ENCODE measurements at regions not wholly inside any gene's neighbourhood (a gene's known extent, or its start where the extent isn't known, plus 50 kb on each side); places are given as distances from the start of the nearest gene placed in this dataset.

DNA sequence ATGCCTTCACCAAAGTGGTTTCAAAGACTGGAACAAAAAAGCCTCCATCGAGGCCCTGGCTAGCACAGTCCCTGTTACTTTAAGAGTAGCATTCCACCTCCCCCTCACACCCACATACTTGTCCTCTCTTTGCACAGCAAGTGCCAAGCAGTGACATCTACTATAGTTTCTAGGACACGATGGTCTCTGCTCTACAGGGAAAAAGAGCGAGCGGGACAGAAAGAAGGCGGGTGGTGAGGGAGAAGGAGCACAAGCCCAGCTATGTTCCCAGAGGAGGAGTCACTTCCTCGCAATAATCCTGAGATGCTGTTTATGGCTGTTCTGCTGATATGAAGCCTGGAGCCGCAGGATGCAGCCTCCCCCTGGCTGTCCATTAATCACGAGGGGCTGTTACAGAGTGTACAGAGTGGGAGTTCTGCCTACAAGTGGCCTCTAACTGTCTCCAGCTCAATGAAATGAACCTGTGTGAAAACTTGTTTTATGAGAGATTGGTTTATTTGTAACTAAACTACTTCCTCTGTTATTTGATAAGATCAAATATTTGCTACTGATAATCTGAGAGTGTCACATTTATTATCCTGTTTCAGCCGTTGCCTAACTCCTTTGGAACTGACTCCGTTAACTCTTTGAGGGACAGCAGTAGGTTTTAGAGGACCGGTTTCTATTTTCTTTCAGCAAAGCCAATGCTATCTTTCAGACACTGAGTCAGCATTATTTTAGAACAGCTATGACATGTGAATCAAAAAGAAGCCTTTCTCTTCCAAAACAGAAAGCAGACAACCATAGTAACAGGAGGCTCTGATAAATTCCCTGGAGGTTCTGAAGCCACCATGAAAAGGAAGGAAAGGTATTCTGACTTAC, 208.0 kb downstream of the SPRY2 start:
- no peak for DNase-seq (ENCODE audit: low read depth, low spot score)

DNA sequence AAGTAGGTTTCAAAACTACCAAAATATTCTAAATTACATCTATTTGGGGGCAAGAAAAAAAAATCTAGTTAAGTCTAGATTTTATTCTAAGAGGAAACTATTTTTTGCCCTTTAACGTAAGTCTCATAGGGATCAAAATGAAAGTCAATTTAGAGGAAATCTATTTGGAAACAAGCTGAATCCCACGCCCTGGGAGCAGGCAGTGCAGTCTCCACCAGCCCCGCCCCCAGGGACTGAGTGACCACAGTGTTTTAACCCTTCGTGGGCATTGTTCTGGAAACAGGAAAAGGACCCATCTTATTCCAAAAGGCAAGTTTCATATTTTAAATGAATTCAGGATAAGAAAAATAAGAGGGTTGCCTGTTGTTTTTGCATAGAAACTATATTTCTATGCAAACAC, 209.7 kb downstream of the SPRY2 start:
- DNase-seq (ENCODE audit: low read depth, low spot score), result no peak

DNA sequence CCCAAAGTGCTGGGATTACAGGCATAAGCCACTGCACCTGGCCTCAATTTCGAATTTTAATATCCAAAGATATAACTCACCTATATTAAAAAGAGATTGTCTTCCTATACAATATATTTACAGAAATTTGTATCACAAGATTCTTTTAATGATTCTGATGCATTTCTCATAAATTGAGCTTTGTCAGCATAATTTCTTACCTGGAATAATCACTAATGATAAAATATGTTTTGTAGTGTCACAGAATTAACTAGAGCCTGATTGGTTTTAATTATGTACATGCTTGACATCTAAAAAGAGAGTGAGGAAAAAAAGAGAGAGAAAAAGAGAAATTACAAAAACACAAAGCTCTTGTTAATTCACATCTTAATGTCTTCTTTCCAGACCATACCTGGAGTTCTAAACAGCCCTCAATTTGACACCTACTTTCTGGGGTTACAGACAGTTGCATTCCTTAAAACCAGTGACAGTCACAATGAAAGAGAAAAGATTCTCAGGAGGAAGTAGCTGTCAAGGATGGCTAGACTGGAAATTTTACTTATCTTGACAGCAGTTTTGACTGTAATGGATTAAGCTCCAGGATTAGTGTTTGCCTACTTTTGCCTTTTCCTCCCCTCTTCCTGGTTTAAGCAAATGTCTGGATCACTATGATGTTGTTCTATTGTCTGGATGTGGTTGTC, 214.4 kb downstream of the SPRY2 start:
- no peak for DNase-seq (ENCODE audit: low read depth, low spot score)

- DNase-seq (ENCODE audit: low read depth, low spot score), result no peak
Observed at GRCh38 chr13:80123945-80124344, 217.0 kb downstream of the SPRY2 start.

DNA sequence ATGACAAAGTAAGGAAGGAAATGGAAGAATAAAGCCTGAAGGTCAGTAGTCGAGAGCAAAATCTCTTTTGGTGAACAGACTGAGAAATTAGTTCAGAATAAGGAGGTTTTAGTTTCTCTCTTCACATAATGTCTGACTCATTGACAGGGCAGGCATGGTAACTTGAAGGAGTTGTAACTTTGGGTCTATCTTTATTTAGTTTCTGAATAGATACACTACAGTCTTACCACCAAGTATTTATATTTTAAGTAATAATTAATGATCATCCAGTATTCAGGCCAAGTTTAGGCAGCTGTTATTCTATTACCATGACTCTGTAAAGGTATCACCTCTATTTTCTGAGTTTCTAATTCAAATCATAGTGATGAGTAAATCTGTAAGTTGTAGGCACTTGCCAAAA, 219.9 kb downstream of the SPRY2 start:
- no peak for DNase-seq (ENCODE audit: low read depth, low spot score)

DNA sequence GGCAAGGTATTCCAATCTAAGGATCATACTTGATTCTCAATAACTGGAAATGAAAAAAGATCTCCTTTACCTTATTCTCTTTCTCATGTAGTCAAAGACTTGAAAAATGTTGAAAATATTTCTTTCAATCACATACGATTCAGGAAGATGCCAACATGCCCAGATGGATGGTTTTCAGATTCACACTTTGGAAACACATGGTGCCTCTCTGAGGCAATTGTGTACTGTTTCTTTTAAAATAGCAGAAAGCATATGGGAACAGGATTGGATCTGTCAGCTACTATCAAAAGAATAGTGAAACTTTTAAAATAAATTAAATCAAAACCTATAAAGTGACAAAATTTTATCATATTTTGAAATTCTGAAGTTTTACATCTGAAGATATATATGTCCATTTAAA, 222.4 kb downstream of the SPRY2 start:
- DNase-seq (ENCODE audit: low read depth, low spot score), result no peak

DNA sequence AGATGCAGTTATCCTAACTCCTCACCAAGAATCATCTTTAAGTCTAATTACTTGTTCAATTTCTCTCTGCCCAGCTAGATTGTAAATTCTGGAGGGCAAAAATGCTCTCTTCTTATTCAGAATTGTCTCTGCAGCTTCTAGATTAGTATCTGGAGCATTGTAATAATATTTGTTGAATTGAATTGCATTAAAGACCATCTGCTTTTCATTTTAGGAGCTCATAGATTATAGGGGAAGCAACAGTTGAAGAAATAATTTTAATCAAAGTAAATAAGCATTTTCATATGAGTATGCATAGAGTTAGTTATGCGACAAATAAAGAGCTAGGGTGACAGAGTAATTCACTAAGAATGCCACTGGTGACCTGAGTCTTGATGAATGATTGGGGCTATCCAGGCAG, 222.8 kb downstream of the SPRY2 start:
- no peak for DNase-seq (ENCODE audit: low read depth, low spot score)

DNA sequence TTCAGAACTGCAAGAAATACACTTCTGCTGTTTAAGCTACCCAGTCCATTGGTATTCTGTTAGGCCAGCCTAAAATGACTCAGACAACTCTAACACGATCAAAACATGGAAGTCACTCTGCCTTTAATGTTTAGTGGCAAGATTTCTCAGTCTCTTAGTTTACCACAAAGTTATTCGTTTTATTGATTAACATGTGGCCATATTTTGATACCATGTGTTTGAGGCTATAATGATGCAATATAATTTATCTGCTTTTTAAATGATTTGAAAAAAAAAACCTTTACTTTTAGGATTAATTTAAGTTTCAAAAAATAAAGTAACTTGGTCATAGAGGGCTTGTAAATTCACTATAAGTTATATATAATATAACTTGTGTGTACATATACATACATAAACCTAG, 223.4 kb downstream of the SPRY2 start:
- no peak for DNase-seq (ENCODE audit: low read depth, low spot score)

DNA sequence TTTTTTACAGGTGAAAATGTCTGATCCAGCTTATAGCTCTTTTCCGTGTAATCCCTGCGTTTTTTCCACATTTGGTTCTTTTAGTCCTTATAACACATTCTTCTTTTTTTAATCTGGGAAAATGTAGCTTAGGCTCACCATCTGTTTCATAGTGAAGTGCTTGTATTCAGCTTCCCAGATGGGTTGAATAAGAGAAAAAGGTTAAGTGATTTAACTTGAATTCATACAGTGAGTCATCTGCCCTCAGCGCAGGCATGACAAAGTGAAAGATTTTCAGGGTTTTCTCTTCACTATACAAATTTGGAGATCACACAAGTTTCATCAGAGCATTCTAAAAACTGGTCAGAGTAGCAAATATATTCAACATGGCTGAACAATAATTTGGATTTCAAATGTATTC, 224.8 kb downstream of the SPRY2 start:
- DNase-seq (ENCODE audit: low read depth, low spot score), result no peak

DNA sequence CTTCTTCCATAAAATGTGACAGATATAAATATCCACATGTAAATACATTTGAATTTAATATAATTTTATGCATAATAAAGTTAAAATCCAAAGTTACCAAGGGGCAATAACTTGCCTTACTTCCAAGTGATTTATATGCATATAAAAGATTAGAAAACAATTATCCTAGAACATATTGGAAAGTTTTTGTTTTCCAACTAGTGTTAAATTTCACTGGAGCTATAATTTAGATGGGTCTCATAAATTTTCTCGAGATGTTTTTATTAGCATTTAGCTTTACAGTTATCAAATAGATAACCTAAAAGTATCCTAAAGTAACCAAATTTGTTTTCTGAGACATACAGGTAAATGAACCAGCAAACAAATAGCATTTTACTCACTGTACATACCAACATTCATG, 225.3 kb downstream of the SPRY2 start:
- DNase-seq (ENCODE audit: low read depth, low spot score), result no peak

- DNase-seq (ENCODE audit: low read depth, low spot score), result no peak
Observed at GRCh38 chr13:80113714-80114454, 227.0 kb downstream of the SPRY2 start.

DNA sequence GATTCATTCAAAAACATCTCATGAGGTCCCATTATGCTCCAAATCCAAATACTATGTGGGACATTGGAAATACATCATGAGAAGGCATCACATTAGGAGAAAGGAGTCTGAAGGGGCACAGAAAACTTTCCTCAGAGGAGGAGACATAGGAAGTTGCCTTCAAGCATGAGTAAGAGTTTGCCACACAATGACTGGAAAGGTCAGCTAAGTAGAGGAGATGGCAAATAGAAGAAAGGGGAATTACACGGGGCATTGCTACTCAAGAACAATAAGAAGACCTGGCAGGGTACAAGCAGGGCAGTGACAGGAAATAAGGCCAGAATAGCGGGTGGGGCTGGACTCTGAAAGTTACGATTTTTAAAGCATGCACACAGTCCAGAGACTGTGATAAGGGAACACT, 231.6 kb downstream of the SPRY2 start:
- no peak for DNase-seq (ENCODE audit: low read depth, low spot score)

- no peak for DNase-seq (ENCODE audit: low read depth, low spot score)
Observed at GRCh38 chr13:80105350-80105749, 235.6 kb downstream of the SPRY2 start.

GRCh38 chr13:80101040-80101439, 239.9 kb downstream of the SPRY2 start:
- no peak for DNase-seq (ENCODE audit: low read depth, low spot score)

GRCh38 chr13:80100636-80101035, 240.3 kb downstream of the SPRY2 start:
- no peak for DNase-seq (ENCODE audit: low read depth, low spot score)

- DNase-seq (ENCODE audit: low read depth, low spot score), result no peak
Observed at GRCh38 chr13:80097561-80097960, 243.4 kb downstream of the SPRY2 start.

GRCh38 chr13:80096383-80096782, 244.5 kb downstream of the SPRY2 start:
- DNase-seq (ENCODE audit: low read depth, low spot score), result no peak

GRCh38 chr13:80094526-80094925, 246.4 kb downstream of the SPRY2 start:
- DNase-seq (ENCODE audit: low read depth, low spot score), result no peak

DNA sequence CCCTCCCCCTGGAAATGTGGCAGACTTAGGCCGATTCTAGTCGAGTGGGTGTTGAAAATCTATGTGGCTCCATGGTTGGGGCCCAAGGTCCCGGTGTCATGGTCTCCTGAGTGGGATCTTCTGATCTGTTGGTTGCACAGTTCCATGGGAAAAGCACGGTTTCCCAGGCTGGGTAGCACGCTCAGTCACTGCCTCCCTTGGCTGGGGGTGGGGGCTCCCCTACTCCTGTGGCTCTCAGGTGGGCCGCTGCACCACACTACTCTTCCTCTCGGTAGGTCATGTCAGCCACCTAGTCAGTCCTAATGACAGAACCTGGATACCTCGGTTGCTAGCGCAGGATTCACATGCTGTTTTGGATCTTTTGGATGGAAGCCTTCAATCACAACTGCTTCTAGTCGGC, 247.0 kb downstream of the SPRY2 start:
- DNase-seq (ENCODE audit: low read depth, low spot score), result no peak

DNA sequence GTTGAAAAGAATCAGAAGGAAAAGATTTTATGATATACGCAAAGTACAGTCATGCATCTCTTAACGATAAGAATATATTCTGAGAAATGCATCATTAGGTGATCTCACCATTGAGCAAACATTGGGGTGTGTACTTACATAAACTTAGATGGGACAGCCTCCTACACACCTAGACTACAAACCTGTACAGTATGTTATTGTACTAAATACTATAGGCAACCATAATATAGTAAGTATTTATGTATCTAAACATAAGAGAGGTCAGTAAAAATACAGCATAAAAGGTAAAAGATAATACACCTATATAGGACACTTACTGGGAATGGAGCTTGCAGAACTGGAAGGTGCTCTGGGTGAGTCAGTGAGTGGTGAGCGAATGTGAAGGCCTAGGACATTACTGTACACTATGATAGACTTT, 254.6 kb downstream of the SPRY2 start:
- DNase-seq (ENCODE audit: low read depth, low spot score), result no peak

DNA sequence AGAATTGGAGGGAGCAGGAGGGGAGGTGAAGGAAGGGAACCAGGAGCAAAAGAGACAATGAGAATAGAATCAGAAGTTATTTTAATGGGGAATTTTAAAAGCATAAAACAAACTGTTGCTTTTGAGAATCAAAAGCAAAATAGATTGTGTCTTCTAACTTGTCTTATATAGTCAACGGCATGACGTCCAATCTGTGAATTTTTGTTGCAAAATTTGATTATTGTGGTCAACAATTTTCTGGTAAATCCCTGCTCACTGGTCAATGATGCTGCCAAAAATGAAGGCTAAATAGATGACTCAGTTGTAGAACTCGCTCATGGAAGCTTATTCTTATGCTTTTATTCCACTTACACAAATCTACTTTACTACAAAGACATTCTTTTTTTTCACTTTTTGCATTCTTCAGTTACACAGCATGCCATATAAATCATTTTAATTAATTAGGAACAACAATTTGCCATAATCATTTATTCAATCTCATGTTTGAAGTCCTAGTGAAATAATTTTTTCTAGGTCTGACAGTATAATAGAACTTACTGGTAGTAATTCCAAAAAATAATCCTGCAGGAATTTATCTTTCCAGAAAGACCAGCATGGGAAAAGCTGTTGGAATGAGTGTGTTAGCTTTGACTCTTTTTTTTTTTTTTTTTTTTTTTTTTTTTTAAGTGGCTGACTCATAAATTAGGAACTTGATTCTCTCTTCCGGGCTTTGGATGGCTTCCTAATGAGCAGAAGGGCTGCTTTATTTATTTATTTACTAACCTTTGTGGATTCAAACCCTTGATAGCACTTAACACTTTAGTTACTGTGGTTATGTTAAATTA, 256.9 kb downstream of the SPRY2 start:
- DNase-seq (ENCODE audit: low read depth, low spot score), result no peak

Data from smooth muscle cell of the brain vasculature (primary cell).